Neural crest cell (in vitro differentiated cells): ENCODE measurements at regions not wholly inside any gene's neighbourhood (a gene's known extent, or its start where the extent isn't known, plus 50 kb on each side); places are given as distances from the start of the nearest gene placed in this dataset.
A peak's percentile ranks its signal among the peaks of the same experiment; 100 is the strongest.

Source experiments
- DNase-seq: peaks from one replicate; pipeline ENCODE4 v3.0.0; 2021; ENCODE audit warnings: low read depth, mixed read lengths, low spot score
- H3K27ac Mint-ChIP-seq: one replicate; pipeline ENCODE4 v1.8.0; 2021; ENCODE audit warnings: mild to moderate bottlenecking, mixed read lengths; ENCODE audit not compliant: unreplicated experiment
- H3K27me3 Mint-ChIP-seq: 2 replicates; pipeline ENCODE4 v1.8.0; 2021; ENCODE audit warnings: low read depth, mild to moderate bottlenecking, mixed read lengths
- H3K36me3 Mint-ChIP-seq: 2 replicates; pipeline ENCODE4 v1.8.0; 2021; ENCODE audit warnings: low read depth, mild to moderate bottlenecking, mixed read lengths
- H3K4me1 Mint-ChIP-seq: 2 replicates; pipeline ENCODE4 v1.8.0; 2021; ENCODE audit warnings: mixed read lengths
- H3K4me3 Mint-ChIP-seq: one replicate; pipeline ENCODE4 v1.8.0; 2021; ENCODE audit warnings: mild to moderate bottlenecking, mixed read lengths
- H3K9me3 Mint-ChIP-seq: 2 replicates; pipeline ENCODE4 v1.8.0; 2021; ENCODE audit warnings: mixed read lengths
- CTCF ChIP-seq: fragments of 200-600 bp; sonication (generic); conservative IDR thresholded peaks from 2 replicates; pipeline ENCODE4 v1.5.0; 2021; ENCODE audit warnings: antibody characterized with exemption, mild to moderate bottlenecking

DNA sequence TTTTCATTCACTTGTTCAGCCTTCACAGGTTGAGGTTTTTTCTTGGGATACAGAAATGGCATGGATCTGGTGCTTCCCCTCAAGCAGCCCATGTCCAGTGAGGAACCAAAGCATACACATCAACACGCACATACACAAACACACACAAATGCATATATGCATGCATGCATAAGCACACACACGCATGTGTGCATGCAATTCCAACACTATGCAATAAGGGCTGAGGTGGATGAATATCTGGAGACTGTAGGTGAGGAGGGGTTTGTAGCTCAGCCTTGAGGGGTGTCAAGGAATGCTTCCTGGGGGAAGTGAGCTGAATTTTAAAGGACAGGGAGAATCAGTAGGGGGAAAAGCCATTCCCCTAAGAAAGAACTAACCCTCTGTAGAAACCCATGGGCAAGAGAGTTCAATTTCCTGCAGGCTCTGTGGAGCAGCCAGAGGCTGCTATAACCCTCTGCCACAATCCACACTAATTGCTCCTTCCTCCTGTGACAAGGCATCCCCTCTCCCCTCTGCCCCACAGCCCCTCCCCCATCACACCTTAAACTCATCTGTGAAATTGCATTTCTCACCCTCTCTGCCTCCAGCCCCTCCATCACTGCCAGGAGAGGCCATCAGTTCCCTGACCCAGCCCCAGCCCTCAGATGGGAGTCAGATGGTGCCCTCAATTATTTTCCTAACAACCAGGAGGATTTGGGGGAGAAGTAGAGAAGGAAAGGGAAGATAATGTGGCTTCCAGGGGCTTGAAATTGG, 316.4 kb downstream of the RPS24 start:
- peaks cover 6% of the 10 kb centered on the region for H3K36me3 Mint-ChIP-seq
- no peak overlapping the region for H3K4me3 Mint-ChIP-seq
- H3K9me3 Mint-ChIP-seq, result peaks cover 15% of the 10 kb centered on the region
- peak overlapping the region; percentile 77 for H3K27ac Mint-ChIP-seq
- no peaks in the 10 kb centered on the region for H3K27me3 Mint-ChIP-seq
- peaks cover 20% of the 10 kb centered on the region for H3K4me1 Mint-ChIP-seq
- no peak for DNase-seq
- no peak for TF ChIP-seq CTCF

DNA sequence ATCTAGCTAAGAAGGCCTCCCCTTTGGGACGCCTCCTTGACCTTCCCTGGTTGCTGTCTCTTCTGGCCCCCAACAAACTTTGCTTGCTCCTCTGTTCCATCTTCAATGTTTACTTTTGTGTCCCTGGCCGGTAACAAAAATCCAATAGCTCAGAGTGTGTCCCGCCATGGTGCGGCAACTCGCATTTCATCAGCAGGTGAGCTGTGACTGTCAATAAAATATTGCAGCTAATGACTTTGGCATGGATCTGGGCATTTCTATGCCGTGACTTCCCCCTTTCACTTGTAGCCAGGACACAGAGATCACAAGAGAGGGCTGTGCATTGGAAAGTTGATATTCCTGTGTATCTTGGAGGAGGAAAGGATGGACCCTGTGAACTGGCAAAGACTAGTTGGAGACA, 317.6 kb downstream of the RPS24 start:
- H3K4me1 Mint-ChIP-seq, result peaks cover 26% of the 10 kb centered on the region
- peaks cover 9% of the 10 kb centered on the region for H3K9me3 Mint-ChIP-seq
- no peak for TF ChIP-seq CTCF
- no peak for DNase-seq
- no peaks in the 10 kb centered on the region for H3K27me3 Mint-ChIP-seq
- no peak overlapping the region for H3K27ac Mint-ChIP-seq
- no peak overlapping the region for H3K4me3 Mint-ChIP-seq
- peaks cover 6% of the 10 kb centered on the region for H3K36me3 Mint-ChIP-seq

DNA sequence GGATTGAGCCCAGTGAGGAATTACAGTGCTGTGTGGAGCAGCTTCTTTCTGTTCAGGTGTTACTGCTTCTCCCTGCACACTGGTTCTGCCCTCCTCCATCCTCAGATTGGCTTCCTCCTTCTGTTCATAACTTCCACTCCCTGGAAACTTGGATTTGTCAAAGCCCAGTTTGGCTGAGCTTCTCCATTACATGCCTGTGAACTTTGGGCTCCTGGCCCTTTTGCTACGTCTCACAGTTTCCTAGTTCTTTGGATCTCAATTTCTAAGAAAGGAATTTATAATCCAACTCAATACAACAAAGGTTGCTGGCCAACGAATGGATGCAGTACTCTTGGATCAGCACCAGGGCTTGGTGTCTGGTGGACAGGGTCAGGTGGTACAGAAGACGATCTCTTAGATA, 318.1 kb downstream of the RPS24 start:
- Mint-ChIP-seq H3K4me3 (no peak overlapping the region), H3K27me3 (no peaks in the 10 kb centered on the region), H3K4me1 (peaks cover 31% of the 10 kb centered on the region), H3K27ac (no peak overlapping the region), H3K9me3 (peaks cover 9% of the 10 kb centered on the region), H3K36me3 (peaks cover 6% of the 10 kb centered on the region)
- TF ChIP-seq CTCF, result no peak
- no peak for DNase-seq

- no peak for TF ChIP-seq CTCF
- Mint-ChIP-seq H3K9me3 (no peaks in the 10 kb centered on the region), H3K27me3 (no peaks in the 10 kb centered on the region), H3K27ac (no peak overlapping the region), H3K4me3 (no peak overlapping the region), H3K36me3 (no peaks in the 10 kb centered on the region), H3K4me1 (peaks cover 35% of the 10 kb centered on the region)
- DNase-seq, result no peak
These were observed 320.0 kb downstream of the RPS24 start for GRCh38 chr10:78353636-78354035.

DNA sequence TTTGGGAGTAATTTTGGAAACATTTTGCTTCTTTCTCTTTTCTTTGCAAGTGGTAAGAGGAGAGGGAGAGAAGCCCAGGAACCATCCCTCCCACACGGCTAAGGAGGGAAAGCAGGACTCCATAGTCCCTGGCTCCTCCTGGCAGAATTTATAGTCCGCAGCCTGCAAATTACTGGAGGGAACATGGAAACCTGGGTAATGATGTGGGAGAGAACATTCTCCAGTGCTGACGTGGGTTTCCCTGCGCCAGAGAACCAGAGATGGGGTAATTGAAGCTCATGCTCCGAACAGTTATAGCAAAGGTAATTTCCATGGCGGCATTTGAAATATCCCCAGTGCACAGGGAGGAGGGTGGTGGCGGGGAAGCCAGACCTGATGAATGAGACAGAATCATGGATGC, 320.4 kb downstream of the RPS24 start:
- peaks cover 35% of the 10 kb centered on the region for H3K4me1 Mint-ChIP-seq
- no peak overlapping the region for H3K27ac Mint-ChIP-seq
- no peak overlapping the region for H3K4me3 Mint-ChIP-seq
- H3K9me3 Mint-ChIP-seq, result no peaks in the 10 kb centered on the region
- no peaks in the 10 kb centered on the region for H3K36me3 Mint-ChIP-seq
- no peak for TF ChIP-seq CTCF
- H3K27me3 Mint-ChIP-seq, result no peaks in the 10 kb centered on the region
- no peak for DNase-seq
